ENCODE measurements at regions not wholly inside any gene's neighbourhood (a gene's known extent, or its start where the extent isn't known, plus 50 kb on each side); places are given as distances from the start of the nearest gene placed in this dataset.

DNA sequence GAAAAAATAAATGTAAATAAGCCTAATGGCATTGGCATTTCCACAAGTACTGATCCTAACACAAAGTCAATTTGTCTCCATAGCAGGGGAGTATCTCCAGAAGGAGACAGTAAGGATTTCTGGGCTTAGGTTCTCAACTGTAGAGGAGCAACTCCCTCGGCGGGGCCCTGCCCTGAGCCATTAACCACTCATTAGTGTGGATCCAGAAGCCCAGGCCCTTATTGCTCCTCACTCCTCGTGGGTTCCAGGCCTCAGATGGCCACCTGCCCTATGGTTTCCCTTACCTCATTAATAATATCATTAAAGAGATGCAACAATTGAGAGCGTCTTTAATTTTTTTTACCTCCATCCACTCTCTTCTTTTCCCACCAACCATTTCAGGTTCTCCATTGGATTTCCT, 85.3 kb upstream of the CLDN18 start:
- ATAC-seq (no peak), DNase-seq (ENCODE audit: low spot score) (no peak)
- TF ChIP-seq POLR2AphosphoS5 (IDR thresholded peaks at IDR 0.05; ENCODE audit: low read depth) (no peak), NANOG (IDR thresholded peaks at IDR 0.05; ENCODE audit: borderline replicate concordance) (no peak), EZH2phosphoT487 (IDR thresholded peaks at IDR 0.05; ENCODE audit: unreplicated experiment) (no peak), ZNF331 (CRISPR knock-in tag; IDR thresholded peaks at IDR 0.05; ENCODE audit: low read depth) (no peak), CREB1 (CRISPR knock-in tag; IDR thresholded peaks at IDR 0.05; ENCODE audit: low read depth) (no peak), STAT1 (IDR thresholded peaks at IDR 0.05; ENCODE audit: unreplicated experiment) (no peak), ZNF114 (CRISPR knock-in tag; IDR thresholded peaks at IDR 0.05) (no peak), EZH2 (IDR thresholded peaks at IDR 0.05; ENCODE audit: low read depth, unreplicated experiment) (no peak), JUNB (IDR thresholded peaks at IDR 0.05; ENCODE audit: unreplicated experiment) (no peak)
- TF ChIP-seq, protein P1, sequence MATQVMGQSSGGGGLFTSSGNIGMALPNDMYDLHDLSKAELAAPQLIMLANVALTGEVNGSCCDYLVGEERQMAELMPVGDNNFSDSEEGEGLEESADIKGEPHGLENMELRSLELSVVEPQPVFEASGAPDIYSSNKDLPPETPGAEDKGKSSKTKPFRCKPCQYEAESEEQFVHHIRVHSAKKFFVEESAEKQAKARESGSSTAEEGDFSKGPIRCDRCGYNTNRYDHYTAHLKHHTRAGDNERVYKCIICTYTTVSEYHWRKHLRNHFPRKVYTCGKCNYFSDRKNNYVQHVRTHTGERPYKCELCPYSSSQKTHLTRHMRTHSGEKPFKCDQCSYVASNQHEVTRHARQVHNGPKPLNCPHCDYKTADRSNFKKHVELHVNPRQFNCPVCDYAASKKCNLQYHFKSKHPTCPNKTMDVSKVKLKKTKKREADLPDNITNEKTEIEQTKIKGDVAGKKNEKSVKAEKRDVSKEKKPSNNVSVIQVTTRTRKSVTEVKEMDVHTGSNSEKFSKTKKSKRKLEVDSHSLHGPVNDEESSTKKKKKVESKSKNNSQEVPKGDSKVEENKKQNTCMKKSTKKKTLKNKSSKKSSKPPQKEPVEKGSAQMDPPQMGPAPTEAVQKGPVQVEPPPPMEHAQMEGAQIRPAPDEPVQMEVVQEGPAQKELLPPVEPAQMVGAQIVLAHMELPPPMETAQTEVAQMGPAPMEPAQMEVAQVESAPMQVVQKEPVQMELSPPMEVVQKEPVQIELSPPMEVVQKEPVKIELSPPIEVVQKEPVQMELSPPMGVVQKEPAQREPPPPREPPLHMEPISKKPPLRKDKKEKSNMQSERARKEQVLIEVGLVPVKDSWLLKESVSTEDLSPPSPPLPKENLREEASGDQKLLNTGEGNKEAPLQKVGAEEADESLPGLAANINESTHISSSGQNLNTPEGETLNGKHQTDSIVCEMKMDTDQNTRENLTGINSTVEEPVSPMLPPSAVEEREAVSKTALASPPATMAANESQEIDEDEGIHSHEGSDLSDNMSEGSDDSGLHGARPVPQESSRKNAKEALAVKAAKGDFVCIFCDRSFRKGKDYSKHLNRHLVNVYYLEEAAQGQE (IDR thresholded peaks at IDR 0.05; ENCODE audit: unreplicated experiment) = no peak
- TF ChIP-seq, protein P2, sequence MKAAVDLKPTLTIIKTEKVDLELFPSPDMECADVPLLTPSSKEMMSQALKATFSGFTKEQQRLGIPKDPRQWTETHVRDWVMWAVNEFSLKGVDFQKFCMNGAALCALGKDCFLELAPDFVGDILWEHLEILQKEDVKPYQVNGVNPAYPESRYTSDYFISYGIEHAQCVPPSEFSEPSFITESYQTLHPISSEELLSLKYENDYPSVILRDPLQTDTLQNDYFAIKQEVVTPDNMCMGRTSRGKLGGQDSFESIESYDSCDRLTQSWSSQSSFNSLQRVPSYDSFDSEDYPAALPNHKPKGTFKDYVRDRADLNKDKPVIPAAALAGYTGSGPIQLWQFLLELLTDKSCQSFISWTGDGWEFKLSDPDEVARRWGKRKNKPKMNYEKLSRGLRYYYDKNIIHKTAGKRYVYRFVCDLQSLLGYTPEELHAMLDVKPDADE (IDR thresholded peaks at IDR 0.05) = no peak
- TF ChIP-seq, protein P3, sequence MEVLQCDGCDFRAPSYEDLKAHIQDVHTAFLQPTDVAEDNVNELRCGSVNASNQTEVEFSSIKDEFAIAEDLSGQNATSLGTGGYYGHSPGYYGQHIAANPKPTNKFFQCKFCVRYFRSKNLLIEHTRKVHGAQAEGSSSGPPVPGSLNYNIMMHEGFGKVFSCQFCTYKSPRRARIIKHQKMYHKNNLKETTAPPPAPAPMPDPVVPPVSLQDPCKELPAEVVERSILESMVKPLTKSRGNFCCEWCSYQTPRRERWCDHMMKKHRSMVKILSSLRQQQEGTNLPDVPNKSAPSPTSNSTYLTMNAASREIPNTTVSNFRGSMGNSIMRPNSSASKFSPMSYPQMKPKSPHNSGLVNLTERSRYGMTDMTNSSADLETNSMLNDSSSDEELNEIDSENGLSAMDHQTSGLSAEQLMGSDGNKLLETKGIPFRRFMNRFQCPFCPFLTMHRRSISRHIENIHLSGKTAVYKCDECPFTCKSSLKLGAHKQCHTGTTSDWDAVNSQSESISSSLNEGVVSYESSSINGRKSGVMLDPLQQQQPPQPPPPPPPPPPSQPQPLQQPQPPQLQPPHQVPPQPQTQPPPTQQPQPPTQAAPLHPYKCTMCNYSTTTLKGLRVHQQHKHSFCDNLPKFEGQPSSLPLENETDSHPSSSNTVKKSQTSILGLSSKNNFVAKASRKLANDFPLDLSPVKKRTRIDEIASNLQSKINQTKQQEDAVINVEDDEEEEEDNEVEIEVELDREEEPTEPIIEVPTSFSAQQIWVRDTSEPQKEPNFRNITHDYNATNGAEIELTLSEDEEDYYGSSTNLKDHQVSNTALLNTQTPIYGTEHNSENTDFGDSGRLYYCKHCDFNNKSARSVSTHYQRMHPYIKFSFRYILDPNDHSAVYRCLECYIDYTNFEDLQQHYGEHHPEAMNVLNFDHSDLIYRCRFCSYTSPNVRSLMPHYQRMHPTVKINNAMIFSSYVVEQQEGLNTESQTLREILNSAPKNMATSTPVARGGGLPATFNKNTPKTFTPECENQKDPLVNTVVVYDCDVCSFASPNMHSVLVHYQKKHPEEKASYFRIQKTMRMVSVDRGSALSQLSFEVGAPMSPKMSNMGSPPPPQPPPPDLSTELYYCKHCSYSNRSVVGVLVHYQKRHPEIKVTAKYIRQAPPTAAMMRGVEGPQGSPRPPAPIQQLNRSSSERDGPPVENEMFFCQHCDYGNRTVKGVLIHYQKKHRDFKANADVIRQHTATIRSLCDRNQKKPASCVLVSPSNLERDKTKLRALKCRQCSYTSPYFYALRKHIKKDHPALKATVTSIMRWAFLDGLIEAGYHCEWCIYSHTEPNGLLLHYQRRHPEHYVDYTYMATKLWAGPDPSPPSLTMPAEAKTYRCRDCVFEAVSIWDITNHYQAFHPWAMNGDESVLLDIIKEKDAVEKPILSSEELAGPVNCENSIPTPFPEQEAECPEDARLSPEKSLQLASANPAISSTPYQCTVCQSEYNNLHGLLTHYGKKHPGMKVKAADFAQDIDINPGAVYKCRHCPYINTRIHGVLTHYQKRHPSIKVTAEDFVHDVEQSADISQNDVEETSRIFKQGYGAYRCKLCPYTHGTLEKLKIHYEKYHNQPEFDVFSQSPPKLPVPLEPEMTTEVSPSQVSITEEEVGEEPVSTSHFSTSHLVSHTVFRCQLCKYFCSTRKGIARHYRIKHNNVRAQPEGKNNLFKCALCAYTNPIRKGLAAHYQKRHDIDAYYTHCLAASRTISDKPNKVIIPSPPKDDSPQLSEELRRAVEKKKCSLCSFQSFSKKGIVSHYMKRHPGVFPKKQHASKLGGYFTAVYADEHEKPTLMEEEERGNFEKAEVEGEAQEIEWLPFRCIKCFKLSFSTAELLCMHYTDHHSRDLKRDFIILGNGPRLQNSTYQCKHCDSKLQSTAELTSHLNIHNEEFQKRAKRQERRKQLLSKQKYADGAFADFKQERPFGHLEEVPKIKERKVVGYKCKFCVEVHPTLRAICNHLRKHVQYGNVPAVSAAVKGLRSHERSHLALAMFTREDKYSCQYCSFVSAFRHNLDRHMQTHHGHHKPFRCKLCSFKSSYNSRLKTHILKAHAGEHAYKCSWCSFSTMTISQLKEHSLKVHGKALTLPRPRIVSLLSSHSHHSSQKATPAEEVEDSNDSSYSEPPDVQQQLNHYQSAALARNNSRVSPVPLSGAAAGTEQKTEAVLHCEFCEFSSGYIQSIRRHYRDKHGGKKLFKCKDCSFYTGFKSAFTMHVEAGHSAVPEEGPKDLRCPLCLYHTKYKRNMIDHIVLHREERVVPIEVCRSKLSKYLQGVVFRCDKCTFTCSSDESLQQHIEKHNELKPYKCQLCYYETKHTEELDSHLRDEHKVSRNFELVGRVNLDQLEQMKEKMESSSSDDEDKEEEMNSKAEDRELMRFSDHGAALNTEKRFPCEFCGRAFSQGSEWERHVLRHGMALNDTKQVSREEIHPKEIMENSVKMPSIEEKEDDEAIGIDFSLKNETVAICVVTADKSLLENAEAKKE (CRISPR knock-in tag; IDR thresholded peaks at IDR 0.05) = no peak
- TF ChIP-seq, protein P4, sequence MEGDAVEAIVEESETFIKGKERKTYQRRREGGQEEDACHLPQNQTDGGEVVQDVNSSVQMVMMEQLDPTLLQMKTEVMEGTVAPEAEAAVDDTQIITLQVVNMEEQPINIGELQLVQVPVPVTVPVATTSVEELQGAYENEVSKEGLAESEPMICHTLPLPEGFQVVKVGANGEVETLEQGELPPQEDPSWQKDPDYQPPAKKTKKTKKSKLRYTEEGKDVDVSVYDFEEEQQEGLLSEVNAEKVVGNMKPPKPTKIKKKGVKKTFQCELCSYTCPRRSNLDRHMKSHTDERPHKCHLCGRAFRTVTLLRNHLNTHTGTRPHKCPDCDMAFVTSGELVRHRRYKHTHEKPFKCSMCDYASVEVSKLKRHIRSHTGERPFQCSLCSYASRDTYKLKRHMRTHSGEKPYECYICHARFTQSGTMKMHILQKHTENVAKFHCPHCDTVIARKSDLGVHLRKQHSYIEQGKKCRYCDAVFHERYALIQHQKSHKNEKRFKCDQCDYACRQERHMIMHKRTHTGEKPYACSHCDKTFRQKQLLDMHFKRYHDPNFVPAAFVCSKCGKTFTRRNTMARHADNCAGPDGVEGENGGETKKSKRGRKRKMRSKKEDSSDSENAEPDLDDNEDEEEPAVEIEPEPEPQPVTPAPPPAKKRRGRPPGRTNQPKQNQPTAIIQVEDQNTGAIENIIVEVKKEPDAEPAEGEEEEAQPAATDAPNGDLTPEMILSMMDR (conservative IDR thresholded peaks at IDR 0.05; ENCODE audit: low read depth in 2 of 2) = no peak
- Histone ChIP-seq H3K79me2 (replicated peaks; ENCODE audit: insufficient read depth) (no peaks in the 10 kb centered on the region), H3K4me3 (no peak overlapping the region), H3K27ac (ENCODE audit: low read depth) (no peak overlapping the region), H3K27me3 (ENCODE audit: insufficient read depth) (no peaks in the 10 kb centered on the region), H4K20me1 (replicated peaks; ENCODE audit: insufficient read depth) (no peaks in the 10 kb centered on the region), H2AFZ (peak overlapping the region; percentile 56; the same call in 1 of the 2 replicates), H3K36me3 (ENCODE audit: insufficient read depth) (no peaks in the 10 kb centered on the region), H3K4me1 (ENCODE audit: insufficient read depth) (no peaks in the 10 kb centered on the region), H3F3A (replicated peaks; ENCODE audit: low read depth) (no peaks in the 10 kb centered on the region), H3K4me2 (no peak overlapping the region), H3K9me2 (ENCODE audit: insufficient read depth) (peaks cover 14% of the 10 kb centered on the region)
- Mint-ChIP-seq H3K9me3 (no peaks in the 10 kb centered on the region; the same call in 2 of the 3 replicates), H3K4me3 (no peak overlapping the region), H3K4me1 (no peaks in the 10 kb centered on the region), H3K27ac (no peak overlapping the region), H3K27me3 (ENCODE audit: insufficient read depth, low read depth, poor library complexity) (peaks cover 2% of the 10 kb centered on the region), H3K36me3 (ENCODE audit: low read depth) (no peaks in the 10 kb centered on the region)
